ENCODE measurements at regions not wholly inside any gene's neighbourhood (a gene's known extent, or its start where the extent isn't known, plus 50 kb on each side); places are given as distances from the start of the nearest gene placed in this dataset.

- DNase-seq, result no peak
These were observed 239.9 kb upstream of the TPM1 start for GRCh38 chr15:62802612-62803011.

DNA sequence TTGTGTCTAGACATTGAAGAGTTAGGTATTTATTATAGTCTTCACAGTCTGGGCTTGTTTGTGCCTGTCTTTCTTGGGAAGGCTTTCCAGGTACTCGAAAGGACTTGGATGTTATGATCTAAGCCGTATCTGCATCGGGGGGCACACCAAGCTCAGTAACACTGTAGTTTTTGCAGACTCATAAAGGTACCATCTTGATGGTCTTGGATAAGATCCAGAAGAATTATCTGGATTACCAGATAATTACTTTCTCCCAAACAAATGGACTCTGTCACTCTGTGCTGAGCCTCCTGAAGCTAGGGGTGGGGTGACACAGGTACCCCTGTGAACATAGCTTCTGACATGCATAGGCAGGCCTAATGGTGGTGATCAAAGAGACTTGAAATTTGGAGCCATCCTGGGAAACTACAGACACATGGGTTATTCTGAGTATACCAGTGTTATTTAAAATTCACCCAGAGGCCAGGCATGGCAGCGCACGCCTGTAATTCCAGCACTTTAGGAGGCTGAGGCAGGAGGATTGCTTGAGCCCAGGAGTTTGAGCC is 238.6 kb upstream of the TPM1 start:
- no peak for DNase-seq

DNA sequence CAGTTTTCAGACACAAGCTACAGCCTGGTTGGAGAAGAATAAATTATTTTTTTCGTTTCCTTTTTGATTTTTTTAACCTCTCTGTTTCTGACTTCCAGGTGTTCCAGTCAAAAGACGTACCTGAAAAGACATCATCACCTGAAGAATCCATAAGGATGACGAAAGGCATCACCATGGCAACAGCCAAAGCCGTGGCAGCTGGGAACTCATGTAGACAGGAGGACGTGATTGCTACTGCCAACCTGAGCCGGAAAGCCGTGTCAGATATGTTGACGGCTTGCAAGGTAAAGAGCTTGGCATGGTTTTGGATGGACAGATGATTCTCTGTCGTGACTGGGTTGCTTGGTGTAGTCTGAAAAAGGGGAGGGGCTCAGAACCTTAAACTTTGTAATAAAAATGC is 237.0 kb upstream of the TPM1 start:
- DNase-seq, result no peak

DNA sequence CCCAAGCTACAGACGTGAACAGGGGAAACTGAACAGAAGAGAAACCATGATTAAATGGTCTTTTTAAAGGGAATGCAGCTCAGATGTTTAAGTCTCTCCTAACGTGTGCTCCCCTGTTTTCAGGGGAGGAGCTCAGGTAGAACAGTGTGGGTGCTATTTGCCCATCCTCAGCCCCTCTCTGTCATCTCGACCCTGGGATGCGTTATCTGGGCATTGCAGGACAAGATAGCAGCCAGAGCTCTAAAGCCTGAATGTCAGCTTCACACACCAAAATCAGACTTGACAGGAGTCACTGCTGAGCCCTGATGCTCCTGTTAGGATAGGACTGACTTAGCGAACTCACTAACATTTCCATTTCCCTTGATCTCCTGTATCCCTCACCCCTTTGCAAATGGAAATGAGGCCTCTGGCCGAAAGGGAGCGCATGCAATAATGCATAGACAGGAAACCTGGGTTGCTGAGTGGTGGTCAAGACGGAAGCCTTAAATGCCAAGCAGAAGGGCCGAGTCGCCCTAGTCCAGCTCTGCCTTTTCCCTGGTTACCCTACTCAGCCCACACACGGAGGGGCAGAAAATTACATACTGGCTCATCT is 234.9 kb upstream of the TPM1 start:
- no peak for DNase-seq

GRCh38 chr15:62809115-62809967 is 233.2 kb upstream of the TPM1 start:
- DNase-seq, result no peak

GRCh38 chr15:62809968-62810260 is 232.6 kb upstream of the TPM1 start:
- no peak for DNase-seq

DNA sequence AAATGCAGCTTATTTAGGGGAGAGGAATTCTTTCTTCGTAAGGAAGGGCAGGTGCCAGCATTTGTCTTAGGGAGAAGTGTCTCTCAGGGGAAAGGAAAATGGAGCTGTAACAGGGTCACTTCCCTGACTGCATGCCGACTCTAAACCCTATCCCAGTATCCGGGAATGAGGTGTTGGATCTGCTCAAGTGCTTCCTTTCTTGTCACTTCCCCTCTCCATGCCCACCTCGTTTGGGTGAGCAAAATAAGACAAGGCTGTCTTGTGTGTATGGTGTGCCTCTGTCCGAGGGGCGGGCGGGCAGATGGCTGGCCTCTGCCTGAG is 230.1 kb upstream of the TPM1 start:
- no peak for DNase-seq

- no peak for DNase-seq
These were observed 226.0 kb upstream of the TPM1 start for GRCh38 chr15:62816342-62817069.

DNA sequence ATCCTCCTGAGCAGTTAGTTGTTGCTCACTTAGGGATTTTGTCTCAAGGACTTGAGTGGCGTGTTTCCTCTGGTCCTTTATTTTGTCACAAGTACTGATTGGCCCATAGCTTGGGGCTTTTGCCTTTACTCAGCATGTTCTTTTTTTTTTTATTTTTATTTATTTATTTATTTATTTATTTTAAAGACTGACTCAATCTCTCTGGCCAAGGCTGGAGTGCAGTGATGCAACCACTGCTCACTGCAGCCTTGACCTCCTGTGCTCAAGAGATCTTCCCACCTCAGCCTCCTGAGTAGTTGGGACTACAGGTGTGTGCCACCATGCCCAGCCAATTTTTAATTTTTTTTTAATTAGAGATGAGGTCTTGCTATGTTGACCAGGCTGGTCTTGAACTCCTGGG is 223.9 kb upstream of the TPM1 start:
- DNase-seq, result no peak

DNA sequence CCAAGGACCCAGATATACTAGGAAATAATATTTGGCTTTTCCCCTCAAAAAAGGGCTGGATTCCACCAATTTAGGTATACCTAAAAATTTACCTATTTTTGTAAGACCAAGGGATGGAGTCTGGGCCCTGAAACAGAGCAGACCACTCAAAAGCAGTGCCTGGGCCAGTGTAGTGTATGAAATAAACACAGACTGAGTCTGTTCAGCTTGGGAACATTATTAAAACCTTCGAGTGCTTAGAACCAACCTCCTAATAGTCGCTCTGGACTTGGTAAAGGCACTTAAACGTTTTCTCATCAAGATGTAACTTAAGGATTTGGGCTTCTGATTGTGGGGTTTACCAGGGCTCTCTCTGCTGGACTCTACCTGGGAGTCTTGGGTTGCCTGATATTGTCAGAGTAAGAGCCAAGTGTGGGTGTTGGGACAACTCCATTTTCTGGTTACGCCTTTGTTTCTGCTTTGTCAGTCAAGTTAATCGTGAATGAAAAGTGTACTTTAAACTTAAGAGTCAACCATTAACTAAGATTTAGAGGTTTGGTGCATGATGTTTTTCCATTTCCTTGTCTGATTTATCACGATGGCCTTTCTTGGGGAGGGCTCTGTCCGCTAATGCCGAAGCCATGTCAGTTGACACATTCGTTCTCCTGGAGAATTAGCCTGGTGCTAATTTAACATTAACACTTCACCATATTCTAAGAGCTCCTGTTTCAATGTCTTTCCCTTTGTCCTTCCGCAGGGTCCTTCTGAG is 221.0 kb upstream of the TPM1 start:
- peak; percentile 58 for DNase-seq

DNA sequence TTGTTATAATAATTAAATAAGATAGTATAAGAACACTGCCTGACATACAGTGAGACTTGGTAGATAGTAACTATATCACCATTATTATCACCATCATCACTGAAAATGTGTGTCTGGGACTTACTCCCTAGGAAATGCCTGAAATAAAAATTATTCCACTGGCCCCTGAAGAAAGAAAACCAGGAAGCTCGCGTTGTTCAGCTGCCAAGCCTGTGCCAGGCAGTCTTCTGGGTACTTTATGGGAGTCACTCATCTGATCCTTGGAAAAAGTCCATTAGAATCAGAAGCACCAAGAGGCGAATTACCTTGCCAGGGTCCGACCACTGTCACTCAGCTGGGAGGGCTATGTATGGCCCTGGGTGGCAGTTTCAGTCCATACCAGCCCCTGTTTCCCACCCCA is 220.3 kb upstream of the TPM1 start:
- no peak for DNase-seq

- DNase-seq, result no peak
These were observed 219.0 kb upstream of the TPM1 start for GRCh38 chr15:62823561-62823960.

DNA sequence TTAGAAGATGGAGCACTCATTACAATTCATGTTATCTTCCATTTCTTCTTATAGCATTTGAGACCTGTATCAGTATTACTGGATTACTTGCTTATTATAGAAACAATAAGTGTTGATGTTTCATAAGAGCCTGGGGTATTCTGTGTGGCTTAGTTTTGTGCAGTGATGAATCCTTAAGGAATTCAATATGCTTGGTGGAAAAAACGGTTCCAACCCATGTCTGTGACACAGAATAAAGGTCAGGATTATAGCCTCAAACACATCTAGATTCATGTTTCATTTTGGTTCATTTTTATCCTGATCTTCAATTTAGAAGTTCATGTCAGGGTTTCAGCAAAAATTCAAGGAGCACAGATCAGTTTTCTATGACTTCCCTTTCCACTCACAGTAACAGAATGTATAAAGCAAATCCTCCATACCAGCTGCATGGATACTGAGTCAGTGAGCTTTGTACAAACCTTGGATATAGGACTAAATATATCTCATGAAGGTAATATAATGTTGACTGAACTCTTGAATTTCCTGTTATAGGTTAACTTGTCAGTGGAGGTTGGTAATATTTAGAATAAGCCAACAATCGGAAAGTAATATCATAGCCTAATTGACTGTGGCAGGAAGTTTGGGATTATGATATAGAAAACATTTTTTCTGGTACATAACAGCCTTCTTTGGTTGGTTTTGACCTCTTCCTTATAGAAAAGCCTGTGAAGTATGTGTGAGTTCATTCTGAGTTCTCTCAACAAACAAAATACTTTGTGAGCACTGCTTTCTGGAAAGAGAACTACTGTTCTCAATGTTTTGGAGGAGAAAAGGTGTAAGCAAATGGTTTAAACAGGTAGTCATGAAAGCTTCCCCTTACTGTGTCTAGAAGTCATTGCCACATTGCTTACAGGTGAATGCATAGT is 218.2 kb upstream of the TPM1 start:
- no peak for DNase-seq

GRCh38 chr15:62825191-62825590 is 217.4 kb upstream of the TPM1 start:
- no peak for DNase-seq

- DNase-seq, result no peak
These were observed 216.0 kb upstream of the TPM1 start for GRCh38 chr15:62826561-62826960.

DNA sequence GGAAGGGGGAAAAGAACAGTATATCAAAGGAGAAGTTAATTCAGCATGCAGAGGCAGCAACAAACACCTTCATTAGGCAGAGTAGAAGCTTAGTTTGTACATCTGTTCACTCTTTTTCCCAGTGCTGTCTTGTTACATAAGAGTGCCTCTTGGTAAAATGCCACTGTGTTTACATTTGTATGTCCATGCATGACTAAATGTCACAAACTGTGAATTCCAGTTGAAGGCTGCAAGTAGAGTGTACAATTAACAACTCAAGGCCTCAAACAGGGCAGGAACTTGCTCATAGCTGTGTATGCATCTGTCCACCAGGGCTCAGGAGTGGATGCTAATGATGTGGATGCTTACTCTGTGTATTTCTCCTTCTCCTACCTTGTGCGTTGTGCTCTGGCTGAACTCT is 214.2 kb upstream of the TPM1 start:
- no peak for DNase-seq

DNA sequence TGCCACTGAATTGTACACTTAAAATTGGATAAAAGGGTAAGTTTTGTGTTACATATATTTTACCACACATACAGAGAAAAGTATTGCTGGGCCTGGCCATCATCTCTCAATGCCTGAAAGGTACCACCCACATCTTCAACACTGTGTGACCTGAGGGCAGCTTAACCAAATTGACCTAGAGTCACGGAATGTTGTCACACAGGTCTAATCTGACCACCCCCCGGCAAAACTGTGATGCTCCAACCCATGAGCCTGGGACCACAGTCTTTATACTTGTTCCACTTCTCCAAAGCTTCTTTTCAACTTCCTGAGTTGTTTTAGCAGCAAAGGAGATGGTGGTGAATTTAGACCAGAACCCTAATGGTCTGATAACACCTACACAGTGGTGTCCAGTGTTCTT is 210.3 kb upstream of the TPM1 start:
- no peak for DNase-seq

GRCh38 chr15:62833646-62834045 is 208.9 kb upstream of the TPM1 start:
- DNase-seq, result no peak

DNA sequence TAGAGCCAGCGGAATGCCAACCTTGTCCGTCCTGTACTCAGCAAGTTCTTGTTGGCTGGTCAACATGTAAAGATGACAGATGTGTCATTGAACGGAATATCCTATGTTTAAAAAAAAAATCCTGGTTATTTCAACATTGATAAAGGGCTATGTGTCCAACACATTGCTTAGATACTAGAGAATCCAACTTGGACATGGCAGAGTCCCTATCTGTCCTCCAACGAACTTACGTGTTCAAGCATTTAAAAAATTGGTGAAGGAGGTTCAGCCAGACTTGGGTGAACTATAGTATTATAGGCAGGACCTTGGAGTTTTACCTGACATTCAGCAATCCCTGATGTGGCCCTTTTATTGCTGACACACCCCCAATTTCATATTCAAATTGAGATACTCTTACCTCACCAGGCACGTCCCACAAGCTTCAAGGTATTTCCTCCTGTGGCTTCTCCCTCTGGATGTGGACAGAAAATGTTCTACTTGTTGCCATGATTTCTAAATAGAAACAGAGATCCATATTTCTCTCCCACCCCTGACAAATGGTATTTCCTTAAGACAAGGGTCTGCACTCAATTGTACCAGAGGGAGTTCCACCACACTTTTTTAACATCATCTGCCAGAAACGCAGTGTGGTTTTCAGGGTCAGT is 207.7 kb upstream of the TPM1 start:
- no peak for DNase-seq

- DNase-seq, result no peak
These were observed 207.2 kb upstream of the TPM1 start for GRCh38 chr15:62835351-62835750.

DNA sequence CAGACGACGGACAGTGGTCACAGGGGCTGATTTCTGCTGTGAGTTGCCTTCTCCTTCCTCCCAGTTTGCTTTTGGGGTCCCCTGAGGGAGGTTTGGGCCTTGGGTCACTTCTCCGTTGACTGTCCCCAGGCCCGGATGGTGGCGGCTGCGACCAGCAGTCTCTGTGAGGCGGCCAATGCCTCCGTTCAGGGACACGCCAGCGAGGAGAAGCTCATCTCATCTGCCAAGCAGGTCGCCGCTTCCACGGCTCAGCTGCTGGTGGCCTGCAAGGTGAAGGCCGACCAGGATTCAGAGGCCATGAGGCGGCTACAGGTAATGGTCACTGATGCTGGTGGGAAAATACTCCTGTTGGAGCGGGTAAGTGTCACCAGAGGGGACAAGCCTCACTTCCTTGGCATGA is 206.8 kb upstream of the TPM1 start:
- no peak for DNase-seq
